Activated T-cell treated with anti-CD3 and anti-CD28 coated beads for 24 hours (primary cell): ENCODE measurements at regions not wholly inside any gene's neighbourhood (a gene's known extent, or its start where the extent isn't known, plus 50 kb on each side); places are given as distances from the start of the nearest gene placed in this dataset.

Experiments
- DNase-seq: peaks from one replicate; pipeline ENCODE4 v3.0.0-alpha.2; 2020; ENCODE audit warnings: low read depth

GRCh38 chr20:11721411-11721810, 196.3 kb upstream of the BTBD3 start:
- no peak for DNase-seq

GRCh38 chr20:11724097-11724496, 193.6 kb upstream of the BTBD3 start:
- no peak for DNase-seq

GRCh38 chr20:11726026-11726425, 191.7 kb upstream of the BTBD3 start:
- no peak for DNase-seq

- no peak for DNase-seq
These were observed 190.0 kb upstream of the BTBD3 start for GRCh38 chr20:11727708-11728107.

GRCh38 chr20:11728937-11729336, 188.8 kb upstream of the BTBD3 start:
- DNase-seq: no peak

GRCh38 chr20:11729806-11730205, 187.9 kb upstream of the BTBD3 start:
- DNase-seq: no peak

- DNase-seq: no peak
These were observed 183.3 kb upstream of the BTBD3 start for GRCh38 chr20:11734431-11734830.

GRCh38 chr20:11738852-11739251, 178.8 kb upstream of the BTBD3 start:
- DNase-seq: no peak

GRCh38 chr20:11740975-11741374, 176.7 kb upstream of the BTBD3 start:
- DNase-seq: no peak

- no peak for DNase-seq
These were observed 172.5 kb upstream of the BTBD3 start for GRCh38 chr20:11745145-11745544.

- DNase-seq: no peak
These were observed 169.3 kb upstream of the BTBD3 start for GRCh38 chr20:11748436-11748835.

GRCh38 chr20:11752336-11752735, 165.4 kb upstream of the BTBD3 start:
- DNase-seq: no peak

GRCh38 chr20:11753155-11753554, 164.5 kb upstream of the BTBD3 start:
- DNase-seq: no peak

GRCh38 chr20:11754451-11754850, 163.2 kb upstream of the BTBD3 start:
- no peak for DNase-seq

GRCh38 chr20:11755071-11755841, 162.4 kb upstream of the BTBD3 start:
- no peak for DNase-seq

GRCh38 chr20:11761497-11761896, 156.2 kb upstream of the BTBD3 start:
- DNase-seq: no peak

- DNase-seq: no peak
These were observed 150.7 kb upstream of the BTBD3 start for GRCh38 chr20:11766961-11767360.

GRCh38 chr20:11769825-11770224, 147.9 kb upstream of the BTBD3 start:
- DNase-seq: no peak

GRCh38 chr20:11772226-11772730, 145.4 kb upstream of the BTBD3 start:
- no peak for DNase-seq

- no peak for DNase-seq
These were observed 141.0 kb upstream of the BTBD3 start for GRCh38 chr20:11776687-11777086.

- no peak for DNase-seq
These were observed 140.1 kb upstream of the BTBD3 start for GRCh38 chr20:11777387-11778205.

- no peak for DNase-seq
These were observed 139.5 kb upstream of the BTBD3 start for GRCh38 chr20:11778206-11778570.

GRCh38 chr20:11780765-11781369, 136.8 kb upstream of the BTBD3 start:
- no peak for DNase-seq
